ENCODE measurements at regions not wholly inside any gene's neighbourhood (a gene's known extent, or its start where the extent isn't known, plus 50 kb on each side); places are given as distances from the start of the nearest gene placed in this dataset.

DNA sequence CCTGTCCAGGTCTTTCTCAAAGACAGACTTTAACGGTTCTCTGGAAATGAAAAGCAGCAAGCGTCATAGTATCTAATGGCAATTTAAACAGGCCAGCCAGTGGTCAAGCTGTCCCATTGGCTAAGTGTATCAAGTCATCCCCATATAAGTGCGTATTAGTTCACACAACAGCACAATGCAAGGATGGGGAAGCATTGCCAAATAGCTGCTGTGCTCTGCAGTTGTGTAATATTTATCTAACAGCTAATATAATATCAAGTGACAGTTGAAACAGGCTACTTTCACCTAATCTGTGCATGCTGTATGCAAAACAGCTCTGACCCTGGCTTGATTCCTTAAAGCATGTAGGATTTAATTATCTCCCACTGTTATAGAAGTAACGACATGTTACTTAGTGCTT is 134.8 kb upstream of the PPARGC1A start:
- no peak overlapping the region for H3K4me2 ChIP-seq (ENCODE audit: low read depth, low read length, poor library complexity, severe bottlenecking)
- H3K9me2 ChIP-seq (replicated peaks; ENCODE audit: low read depth, low read length) = no peaks in the 10 kb centered on the region
- no peaks in the 10 kb centered on the region for H3K27me3 ChIP-seq (ENCODE audit: insufficient read depth, low read length, poor library complexity, severe bottlenecking)
- no peak overlapping the region for H3K9ac ChIP-seq (ENCODE audit: low read depth, low read length, poor library complexity, severe bottlenecking)
- no peaks in the 10 kb centered on the region for H3K36me3 ChIP-seq (ENCODE audit: insufficient read depth, low read length)
- no peaks in the 10 kb centered on the region for H3K4me1 ChIP-seq (ENCODE audit: insufficient read depth, low read length, poor library complexity, severe bottlenecking)
- H3K4me3 ChIP-seq (ENCODE audit: low read length, poor library complexity, severe bottlenecking) = no peak overlapping the region
- no peaks in the 10 kb centered on the region for H3F3A ChIP-seq (ENCODE audit: low read depth)
- no peaks in the 10 kb centered on the region for H4K20me1 ChIP-seq (ENCODE audit: insufficient read depth, low read length, poor library complexity, severe bottlenecking)
- no peaks in the 10 kb centered on the region for H3K9me3 ChIP-seq (ENCODE audit: insufficient read depth, low read depth, low read length)
- H2AFZ ChIP-seq (ENCODE audit: low read length) = no peak overlapping the region
- no peaks in the 10 kb centered on the region for H3K79me2 ChIP-seq (ENCODE audit: insufficient read depth, low read length)
- TF ChIP-seq, protein P1, sequence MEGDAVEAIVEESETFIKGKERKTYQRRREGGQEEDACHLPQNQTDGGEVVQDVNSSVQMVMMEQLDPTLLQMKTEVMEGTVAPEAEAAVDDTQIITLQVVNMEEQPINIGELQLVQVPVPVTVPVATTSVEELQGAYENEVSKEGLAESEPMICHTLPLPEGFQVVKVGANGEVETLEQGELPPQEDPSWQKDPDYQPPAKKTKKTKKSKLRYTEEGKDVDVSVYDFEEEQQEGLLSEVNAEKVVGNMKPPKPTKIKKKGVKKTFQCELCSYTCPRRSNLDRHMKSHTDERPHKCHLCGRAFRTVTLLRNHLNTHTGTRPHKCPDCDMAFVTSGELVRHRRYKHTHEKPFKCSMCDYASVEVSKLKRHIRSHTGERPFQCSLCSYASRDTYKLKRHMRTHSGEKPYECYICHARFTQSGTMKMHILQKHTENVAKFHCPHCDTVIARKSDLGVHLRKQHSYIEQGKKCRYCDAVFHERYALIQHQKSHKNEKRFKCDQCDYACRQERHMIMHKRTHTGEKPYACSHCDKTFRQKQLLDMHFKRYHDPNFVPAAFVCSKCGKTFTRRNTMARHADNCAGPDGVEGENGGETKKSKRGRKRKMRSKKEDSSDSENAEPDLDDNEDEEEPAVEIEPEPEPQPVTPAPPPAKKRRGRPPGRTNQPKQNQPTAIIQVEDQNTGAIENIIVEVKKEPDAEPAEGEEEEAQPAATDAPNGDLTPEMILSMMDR (conservative IDR thresholded peaks at IDR 0.05; ENCODE audit: low read length) = no peak

DNA sequence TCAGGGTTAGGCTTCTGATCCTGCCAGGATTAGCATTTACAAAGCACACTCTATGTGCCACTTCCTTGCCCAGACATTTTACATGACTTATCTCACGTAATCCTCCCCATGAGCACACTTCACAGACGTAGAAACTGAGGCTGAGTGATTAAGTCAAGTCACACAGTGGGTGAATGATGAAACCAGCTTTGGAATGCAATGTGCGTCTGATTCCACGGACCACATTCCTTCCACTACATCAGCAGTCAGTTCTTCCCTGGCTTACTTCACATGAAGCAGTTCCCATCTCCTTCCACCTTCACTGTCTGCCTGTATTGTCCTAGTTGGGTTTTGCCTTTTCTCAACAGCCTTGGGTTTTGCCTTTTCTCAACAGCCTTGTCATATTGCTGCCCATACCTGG is 134.3 kb upstream of the PPARGC1A start:
- Histone ChIP-seq H3K4me3 (ENCODE audit: low read length, poor library complexity, severe bottlenecking) (no peak overlapping the region), H3K4me1 (ENCODE audit: insufficient read depth, low read length, poor library complexity, severe bottlenecking) (no peaks in the 10 kb centered on the region), H2AFZ (ENCODE audit: low read length) (no peak overlapping the region), H3K9me3 (ENCODE audit: insufficient read depth, low read depth, low read length) (no peaks in the 10 kb centered on the region), H3K9me2 (replicated peaks; ENCODE audit: low read depth, low read length) (no peaks in the 10 kb centered on the region), H4K20me1 (ENCODE audit: insufficient read depth, low read length, poor library complexity, severe bottlenecking) (no peaks in the 10 kb centered on the region), H3K4me2 (ENCODE audit: low read depth, low read length, poor library complexity, severe bottlenecking) (no peak overlapping the region), H3K79me2 (ENCODE audit: insufficient read depth, low read length) (no peaks in the 10 kb centered on the region), H3K36me3 (ENCODE audit: insufficient read depth, low read length) (no peaks in the 10 kb centered on the region), H3F3A (ENCODE audit: low read depth) (no peaks in the 10 kb centered on the region), H3K27me3 (ENCODE audit: insufficient read depth, low read length, poor library complexity, severe bottlenecking) (no peaks in the 10 kb centered on the region), H3K9ac (ENCODE audit: low read depth, low read length, poor library complexity, severe bottlenecking) (no peak overlapping the region)
- no peak for TF ChIP-seq EZH2phosphoT487 (IDR thresholded peaks at IDR 0.05; ENCODE audit: borderline replicate concordance)
- TF ChIP-seq, protein P1 (conservative IDR thresholded peaks at IDR 0.05; ENCODE audit: low read length) = no peak

DNA sequence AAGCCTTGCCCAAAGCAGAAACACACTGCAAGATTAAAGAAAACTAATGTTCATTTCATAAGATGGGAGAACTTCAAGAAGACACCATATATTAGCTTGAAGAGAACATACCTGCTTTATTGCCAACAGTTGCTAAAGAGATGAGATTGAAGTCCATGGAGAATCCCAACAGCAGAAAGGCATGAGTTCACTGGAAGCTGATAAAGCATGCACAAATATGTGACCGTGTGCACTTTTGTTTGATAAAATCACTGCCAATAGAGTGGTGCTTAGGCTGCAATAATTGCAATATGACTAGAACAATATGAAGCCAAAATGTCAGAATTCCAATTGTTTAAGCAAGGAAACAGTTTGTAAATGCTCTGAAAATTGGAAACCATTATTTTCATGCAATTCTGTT is 125.9 kb upstream of the PPARGC1A start:
- Histone ChIP-seq H3K4me1 (ENCODE audit: insufficient read depth, low read length, poor library complexity, severe bottlenecking) (no peaks in the 10 kb centered on the region), H3K4me3 (ENCODE audit: low read length, poor library complexity, severe bottlenecking) (no peak overlapping the region), H3K79me2 (ENCODE audit: insufficient read depth, low read length) (no peaks in the 10 kb centered on the region), H3K9me2 (replicated peaks; ENCODE audit: low read depth, low read length) (no peaks in the 10 kb centered on the region), H3K36me3 (ENCODE audit: insufficient read depth, low read length) (no peaks in the 10 kb centered on the region), H3K9me3 (ENCODE audit: insufficient read depth, low read depth, low read length) (no peaks in the 10 kb centered on the region; the same call in 1 of the 2 replicates), H4K20me1 (ENCODE audit: insufficient read depth, low read length, poor library complexity, severe bottlenecking) (no peaks in the 10 kb centered on the region), H3F3A (ENCODE audit: low read depth) (no peaks in the 10 kb centered on the region), H3K9ac (ENCODE audit: low read depth, low read length, poor library complexity, severe bottlenecking) (no peak overlapping the region), H3K4me2 (ENCODE audit: low read depth, low read length, poor library complexity, severe bottlenecking) (no peak overlapping the region), H2AFZ (ENCODE audit: low read length) (no peak overlapping the region), H3K27me3 (ENCODE audit: insufficient read depth, low read length, poor library complexity, severe bottlenecking) (no peaks in the 10 kb centered on the region)
- no peak for TF ChIP-seq EZH2phosphoT487 (IDR thresholded peaks at IDR 0.05; ENCODE audit: borderline replicate concordance)
- TF ChIP-seq, protein P1 (conservative IDR thresholded peaks at IDR 0.05; ENCODE audit: low read length) = no peak
